ENCODE measurements at regions not wholly inside any gene's neighbourhood (a gene's known extent, or its start where the extent isn't known, plus 50 kb on each side); places are given as distances from the start of the nearest gene placed in this dataset.
A peak's percentile ranks its signal among the peaks of the same experiment; 100 is the strongest.

DNA sequence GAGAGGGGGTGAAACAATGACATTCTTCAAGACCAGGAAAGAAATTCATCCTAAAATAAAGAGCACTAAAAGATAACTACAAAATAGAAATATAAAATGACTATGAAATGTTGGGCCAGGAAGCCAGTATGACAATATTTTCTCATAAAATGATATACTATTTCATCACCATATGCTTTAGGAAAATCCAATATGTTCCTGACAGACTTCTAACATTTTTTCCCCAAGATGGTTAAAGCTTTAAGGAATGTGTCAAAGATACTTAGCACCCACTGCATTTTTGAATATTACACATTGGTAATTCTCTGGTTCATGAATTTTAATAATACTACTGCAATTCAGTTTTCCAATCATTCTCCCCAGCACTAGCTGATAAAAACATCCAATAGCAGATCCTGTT is 87.7 kb upstream of the PLEKHG7 start:
- no peak for DNase-seq (ENCODE audit: low read depth in 2 of 2)

DNA sequence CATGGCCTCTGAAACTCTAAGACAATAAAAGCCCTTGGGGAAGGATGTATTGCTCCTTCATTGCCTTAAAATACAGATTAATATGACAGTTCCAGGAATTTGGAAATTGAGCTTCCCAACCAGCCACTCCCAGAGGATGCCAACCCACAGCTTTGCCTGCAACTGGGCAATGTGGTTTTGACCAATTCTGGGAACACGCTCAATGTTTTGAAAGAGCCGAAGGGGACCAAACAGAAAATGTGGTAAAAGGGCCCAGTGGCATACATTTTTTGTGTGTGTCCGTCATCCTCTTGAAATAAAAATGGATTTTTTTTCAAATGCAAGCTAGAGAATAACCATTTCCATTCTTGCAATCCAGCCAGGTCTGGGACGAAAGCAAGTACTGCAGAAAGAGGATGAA is 88.3 kb upstream of the PLEKHG7 start:
- DNase-seq (ENCODE audit: low read depth in 2 of 2), result no peak

DNA sequence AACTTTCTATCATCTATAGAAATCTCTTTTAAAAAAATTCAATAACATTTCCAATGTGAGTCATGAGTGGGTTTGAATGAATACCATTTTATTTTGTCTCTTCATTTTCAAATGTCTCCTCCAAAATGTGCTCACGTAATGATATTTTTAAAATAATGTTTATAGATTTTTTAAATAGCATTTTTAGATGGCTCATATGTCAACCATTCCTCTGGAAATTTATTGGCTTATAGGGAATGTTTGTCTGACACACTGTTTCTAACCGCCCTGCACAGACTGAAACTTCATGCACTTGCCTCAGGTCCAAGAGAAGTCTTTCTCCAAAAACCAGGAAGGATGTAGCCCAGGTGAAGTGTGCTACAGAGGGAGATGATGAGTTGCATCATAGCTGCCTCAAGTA is 88.8 kb upstream of the PLEKHG7 start:
- no peak for DNase-seq (ENCODE audit: low read depth in 2 of 2)

DNA sequence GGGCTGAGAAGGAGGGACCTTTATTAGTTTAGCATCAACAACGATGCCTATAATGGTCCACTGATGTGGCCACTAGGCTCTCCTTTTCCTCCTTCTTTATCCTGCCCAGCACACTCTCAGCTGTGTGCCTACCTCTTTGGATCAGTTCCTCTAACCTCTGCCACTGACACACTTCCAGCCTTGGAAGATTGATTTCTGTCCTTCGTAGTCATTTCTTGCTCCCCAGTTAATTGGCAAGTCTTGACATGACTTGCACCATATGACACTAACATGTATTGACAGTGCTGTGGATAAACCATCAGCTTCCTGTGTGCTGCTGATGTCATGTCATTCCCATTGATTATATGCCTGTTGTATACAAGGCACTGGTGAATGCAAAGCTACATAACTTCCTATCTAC is 90.2 kb upstream of the PLEKHG7 start:
- no peak for DNase-seq (ENCODE audit: low read depth in 2 of 2)

DNA sequence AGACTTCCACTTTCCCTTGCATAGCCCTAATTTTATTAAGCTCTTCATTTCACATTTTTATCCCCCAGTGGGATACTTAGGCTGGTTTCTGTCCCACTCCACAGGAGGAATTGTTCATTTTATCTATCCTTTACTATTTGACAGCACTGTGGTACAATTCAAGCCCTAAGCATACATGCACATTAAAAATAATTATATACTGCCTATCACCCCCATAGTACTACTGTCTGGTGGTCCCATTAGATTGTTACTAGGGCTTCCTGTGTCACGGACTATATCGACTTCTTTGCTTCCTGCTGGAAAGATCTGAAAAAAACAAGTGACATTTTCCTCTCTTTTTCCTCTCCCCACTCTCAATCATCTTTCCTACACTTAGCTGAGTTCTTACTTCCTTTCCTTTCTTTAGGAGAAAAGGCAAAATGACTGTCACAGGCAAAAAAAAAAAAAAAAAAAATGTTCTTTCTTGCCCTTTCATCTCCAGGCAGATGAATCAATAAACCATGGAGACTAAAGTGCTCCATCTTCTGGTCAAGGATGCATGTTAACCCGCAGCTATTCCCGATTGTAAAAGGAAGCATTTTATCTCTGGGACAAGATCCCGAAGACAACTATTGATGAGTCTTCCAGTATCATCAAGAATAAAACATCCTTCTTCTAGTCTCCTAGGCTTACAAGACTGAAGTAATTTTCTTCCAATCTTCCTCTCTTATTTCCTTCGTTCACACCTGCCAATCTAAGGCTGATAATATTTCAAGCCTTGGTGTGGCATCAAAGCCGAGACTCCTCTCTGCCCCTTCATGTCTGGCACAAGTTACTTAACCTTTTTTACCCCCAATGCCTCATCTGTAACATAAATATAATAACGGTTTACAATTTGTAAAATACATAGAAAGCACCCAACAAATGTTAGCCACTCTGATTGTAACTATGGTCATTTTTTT is 94.4 kb upstream of the PLEKHG7 start:
- no peak for DNase-seq (ENCODE audit: low read depth in 2 of 2)

DNA sequence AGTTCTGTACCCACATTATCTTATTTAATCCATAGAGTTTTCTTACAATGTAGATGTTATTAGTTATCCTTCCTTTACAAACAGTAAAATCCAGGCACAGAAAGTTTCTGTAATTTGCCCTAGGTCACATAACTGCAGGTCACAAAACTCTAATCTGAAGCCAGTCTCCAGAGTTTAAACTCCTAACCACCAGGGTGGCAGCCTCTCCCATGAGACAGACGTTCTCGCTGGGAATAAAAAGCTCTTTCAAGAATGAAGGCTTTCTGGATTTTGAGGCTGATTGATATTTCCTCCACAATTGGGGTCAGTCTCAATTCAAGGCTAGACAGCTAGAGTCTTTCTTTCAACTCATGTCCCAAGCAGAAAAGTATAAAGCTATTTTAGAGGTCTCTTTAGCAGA is 95.8 kb upstream of the PLEKHG7 start:
- no peak for DNase-seq (ENCODE audit: low read depth in 2 of 2)

DNA sequence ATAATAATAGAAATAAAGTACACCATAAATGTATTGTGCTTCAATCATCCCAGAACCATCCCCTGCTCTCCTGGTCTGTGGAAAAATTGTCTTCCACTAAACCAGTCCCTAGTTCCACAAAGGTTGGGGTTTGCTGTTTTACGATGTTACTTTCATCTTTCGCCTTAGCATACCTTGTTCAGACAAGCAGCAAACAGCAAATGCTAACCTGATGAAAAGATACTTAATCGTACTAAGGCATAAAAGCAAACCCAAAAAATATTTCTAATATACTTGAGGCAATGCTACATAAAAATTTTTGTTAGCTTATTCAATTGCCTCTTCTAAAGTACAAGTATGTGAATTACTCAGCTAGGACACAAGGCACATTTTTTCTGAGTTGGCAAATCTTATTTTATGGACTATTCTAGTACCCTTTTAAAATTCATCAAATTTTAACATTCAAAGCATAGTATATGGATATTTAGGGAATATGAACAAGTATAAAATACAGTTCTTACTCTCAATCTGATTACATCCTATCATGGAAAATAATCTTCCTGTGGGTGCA is 97.1 kb upstream of the PLEKHG7 start:
- no peak for DNase-seq (ENCODE audit: low read depth in 2 of 2)

DNA sequence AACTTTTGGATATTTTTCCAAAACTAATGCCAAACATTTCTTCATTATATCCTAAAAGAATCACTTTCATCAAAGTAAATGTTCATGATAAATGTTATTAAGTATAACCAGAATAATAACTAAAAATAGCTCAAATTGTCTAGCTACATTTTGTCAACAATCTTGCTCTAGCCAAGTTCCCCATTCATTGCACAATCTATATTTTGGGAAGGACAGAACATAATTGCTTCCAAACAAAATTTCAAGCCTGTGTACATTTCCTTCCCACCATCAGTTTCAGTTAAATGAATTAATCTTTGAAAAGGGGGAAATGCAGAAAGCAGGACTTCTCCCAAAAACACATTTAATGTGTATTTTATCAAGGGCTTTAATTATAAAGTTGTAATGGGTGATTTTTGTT is 98.0 kb upstream of the PLEKHG7 start:
- no peak for DNase-seq (ENCODE audit: low read depth in 2 of 2)

DNA sequence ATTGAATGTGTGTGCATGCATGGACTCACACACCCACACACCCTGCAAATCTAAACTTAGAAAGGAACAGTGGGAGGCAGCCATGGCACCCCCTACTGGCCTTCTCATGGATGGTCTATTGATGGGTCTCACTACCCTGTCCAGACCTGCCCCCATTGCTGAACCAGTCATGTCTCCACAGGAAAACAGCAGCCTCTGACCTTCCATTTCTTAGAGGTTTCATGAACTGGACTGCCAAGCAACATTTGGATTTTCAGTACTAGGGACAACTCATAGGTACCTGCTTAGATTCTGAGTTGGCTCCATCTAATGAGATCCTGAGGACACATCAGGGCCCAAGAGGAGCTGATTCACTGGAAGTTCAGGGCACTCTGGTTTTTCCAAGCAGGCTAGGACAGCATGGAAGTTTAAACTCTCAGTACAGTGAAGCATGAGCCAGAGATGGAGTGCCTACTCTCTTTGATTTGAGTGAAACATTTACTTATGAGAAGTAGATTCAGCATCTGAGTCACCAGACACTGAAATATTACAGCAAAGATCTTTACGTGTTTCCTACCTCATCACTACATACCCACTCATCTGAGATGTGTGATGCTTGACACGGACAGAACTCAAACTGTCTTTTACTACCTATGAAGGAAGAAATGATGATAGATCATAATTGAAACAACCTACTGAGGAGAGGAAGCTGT is 98.9 kb upstream of the PLEKHG7 start:
- DNase-seq (ENCODE audit: low read depth in 2 of 2), result peak in 1 of 2 donors; percentile 12

DNA sequence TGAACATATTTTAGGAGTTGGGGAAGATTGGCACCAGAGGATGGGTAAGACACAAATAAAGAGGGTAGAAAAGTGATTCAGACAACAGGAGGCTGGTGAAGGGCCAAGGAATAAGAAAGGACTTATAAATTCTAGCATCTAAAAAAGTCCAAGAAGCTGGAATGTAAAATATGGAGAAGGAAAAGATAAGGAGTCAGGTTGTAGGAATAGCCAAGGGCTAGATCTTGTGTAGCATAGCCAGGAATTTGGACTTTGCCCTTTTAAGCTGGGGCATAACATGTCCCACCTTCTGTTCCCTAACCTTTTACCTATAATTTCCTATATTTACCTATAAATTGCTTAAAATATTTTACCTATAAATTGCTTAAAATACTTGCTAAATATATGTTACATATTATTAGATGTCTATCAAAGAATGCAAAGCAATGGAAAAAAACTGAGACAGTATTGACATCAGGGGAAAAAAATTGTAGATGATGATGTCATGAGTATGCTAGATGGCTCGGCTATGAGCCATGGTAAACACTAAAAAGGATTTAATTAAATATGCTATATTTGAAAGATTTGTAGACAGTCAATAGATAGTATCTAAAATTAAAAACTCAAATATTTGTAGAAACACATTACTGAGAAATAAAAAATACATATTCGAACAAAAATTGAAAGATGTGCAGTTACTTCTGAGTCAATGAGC is 99.7 kb upstream of the PLEKHG7 start:
- DNase-seq (ENCODE audit: low read depth in 2 of 2), result no peak

DNA sequence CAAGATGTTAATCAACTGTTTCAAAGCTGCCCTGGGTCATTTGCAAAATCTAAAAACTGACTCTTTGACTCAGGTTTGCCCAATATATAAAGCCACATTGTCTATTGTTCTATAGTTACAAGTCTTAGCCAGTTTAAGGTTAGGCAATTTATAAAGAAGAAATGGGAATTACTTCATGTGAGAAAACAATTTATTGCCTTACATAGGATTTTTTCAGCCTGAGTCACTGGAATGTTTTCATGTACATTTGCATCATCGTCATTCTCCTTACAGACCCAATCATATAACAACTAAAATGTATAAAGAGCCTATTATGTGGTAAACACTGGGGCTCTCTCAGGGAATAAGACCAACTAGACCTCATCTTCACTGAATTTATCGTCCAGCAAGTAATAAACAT is 100.3 kb upstream of the PLEKHG7 start:
- no peak for DNase-seq (ENCODE audit: low read depth in 2 of 2)

DNA sequence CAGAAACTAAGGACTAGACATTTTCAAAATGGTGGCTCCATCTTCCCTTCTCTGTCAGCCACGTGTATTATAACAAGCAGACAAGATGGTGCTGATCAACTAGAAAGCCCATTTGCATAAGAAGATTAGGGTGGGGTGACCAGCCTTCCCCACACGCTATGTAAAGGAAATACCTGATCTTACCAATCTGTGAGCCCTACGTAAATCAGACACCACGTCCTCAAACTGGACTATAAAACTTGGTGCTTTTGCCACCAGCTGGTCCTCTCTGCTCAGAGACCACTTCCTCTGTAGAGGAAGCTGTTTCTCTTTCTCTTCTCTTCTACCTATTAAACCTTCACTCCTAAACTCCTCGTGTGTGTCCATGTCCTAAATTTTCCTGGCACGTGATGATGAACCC is 101.1 kb upstream of the PLEKHG7 start:
- DNase-seq (ENCODE audit: low read depth in 2 of 2), result no peak

DNA sequence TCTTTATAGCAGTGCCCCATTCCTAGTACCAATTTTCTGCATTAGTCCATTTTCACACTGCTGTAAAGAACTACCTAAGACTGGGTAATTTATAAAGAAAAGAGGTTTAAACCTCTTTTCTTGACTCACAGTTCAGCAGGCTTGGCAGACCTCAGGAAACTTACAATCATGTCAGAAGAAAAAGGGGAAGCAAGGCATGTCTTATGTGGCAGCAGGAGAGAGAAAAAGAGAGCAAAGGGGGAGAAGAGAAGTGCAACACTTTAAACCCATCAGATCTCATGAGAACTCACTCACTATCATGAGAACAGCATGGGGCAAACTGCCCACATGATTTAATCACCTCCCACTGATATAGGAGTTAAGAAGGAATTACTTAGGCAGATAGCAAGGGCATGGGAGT is 101.6 kb upstream of the PLEKHG7 start:
- no peak for DNase-seq (ENCODE audit: low read depth in 2 of 2)

DNA sequence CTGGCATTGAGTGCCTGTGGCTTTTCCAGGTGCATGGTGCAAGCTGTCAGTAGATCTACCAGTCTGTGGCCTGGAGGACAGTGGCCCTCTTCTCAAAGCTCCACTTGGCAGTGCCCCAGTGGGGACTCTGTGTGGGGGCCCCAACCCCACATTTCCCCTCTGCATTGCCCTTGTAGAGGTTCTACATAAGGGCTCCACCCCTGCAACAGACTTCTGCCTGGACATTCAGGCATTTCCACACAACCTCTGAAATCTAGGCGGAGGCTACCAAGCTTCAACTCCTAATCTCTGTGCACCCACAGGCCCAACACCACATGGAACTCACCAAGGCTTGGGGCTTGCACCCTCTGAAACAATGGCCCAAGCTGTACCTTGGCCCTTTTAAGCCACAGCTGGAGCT is 102.7 kb upstream of the PLEKHG7 start:
- DNase-seq (ENCODE audit: low read depth in 2 of 2), result no peak

DNA sequence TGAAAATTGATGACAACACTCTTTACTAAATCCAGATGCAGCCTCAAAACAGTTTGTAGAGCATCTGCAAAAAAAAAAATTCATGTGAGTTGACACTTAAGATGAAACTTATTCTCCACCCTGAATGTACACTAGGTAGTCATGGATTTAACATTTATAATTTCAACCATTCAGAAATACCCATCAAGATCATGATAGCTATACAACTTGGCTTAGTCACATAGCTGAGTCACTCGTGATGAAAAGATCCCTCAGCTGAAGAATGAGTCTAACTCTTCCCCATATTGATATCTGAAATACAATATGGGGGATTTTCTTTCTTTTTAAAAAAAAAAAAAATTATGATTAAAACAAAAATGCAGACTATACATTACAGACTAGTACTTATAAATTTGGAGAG is 104.8 kb upstream of the PLEKHG7 start:
- DNase-seq (ENCODE audit: low read depth in 2 of 2), result peak in 1 of 2 donors; percentile 22

DNA sequence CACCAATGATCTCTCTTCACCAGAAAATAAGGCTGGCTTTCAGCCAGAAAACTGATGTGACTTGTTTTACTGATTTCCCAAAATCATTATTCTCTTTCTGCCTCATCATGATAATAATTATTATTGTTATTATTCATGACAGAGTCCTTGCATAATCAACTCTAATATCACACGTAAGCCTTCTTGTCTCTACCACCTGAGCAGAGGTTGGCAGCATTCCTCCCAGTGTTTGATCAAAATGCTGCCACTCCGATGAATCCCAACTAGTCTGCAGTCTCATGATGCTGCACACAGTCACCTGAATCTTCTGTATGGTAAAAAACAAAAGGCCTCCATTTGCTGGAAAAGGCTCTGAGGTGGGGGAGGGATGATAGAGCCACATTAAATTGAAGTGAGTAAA is 105.7 kb upstream of the PLEKHG7 start:
- no peak for DNase-seq (ENCODE audit: low read depth in 2 of 2)

DNA sequence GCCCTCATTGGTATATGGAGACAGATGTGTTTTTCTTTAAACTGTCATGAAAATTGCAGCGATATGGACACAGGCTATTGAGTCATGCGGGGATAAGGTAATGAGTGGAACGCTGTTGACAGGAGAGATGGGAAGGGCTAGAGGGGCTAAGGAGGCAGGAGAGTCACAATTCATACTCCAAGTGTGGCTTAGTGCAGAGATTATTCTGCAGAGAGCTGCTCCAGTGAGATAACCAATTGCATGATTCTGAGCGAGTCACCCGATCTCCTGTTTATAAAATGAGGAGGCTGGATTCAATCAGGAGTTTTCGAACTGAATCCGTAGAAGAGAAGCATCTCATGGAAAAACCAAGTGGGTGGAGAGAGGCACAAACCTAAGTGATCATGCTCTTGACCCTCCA is 106.4 kb upstream of the PLEKHG7 start:
- DNase-seq (ENCODE audit: low read depth in 2 of 2), result no peak

DNA sequence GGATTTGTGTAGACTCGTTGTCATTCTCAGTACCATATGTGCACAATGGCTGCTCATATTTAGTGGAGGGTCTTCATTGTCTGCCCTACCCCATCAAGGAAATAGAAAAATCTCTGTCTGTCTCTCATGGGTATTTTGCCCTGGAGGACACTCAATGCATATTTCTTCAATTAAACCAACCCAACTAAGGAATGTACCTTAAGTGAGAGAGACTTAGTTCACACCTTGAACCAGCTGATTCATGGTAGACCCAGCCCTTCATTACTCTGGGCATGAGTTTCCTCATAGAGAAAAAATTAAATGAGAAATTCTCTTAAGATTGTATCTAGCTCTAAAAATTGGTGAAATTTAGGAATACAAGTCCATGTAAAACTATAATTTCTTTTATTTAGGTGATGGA is 107.1 kb upstream of the PLEKHG7 start:
- no peak for DNase-seq (ENCODE audit: low read depth in 2 of 2)

DNA sequence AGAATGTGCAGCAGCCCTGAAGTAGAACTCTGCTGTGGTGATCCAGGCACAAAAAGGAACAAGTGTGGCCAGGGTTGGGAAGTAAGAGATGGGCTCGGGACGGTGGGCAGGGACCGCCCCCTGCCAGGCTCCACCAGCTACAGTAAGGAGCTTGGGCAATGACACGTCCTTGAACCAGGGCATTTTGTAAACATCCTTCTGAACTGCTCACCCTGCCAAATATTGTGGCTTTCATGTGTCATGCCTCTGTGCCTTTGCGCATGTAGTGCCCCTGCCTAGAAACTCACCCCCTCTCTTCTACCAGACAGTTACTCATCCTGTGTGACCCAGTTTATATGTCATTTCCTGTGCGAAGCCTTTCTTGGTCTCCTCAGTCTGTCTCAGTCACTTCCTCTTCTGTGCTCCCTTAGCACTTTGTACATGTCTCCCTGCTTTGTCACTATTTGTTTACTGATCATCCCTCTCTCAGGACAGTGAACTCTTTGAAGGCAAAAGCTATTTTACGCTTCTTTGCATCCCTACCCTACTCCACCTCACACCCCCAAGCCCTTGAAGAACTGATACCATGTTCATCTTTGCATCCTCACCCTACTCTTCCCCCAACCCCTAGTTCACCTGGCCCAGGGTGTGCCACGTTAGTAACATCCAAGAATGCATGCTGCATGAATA is 108.9 kb upstream of the PLEKHG7 start:
- peak; percentile 65 to 73 for DNase-seq (ENCODE audit: low read depth in 2 of 2)

DNA sequence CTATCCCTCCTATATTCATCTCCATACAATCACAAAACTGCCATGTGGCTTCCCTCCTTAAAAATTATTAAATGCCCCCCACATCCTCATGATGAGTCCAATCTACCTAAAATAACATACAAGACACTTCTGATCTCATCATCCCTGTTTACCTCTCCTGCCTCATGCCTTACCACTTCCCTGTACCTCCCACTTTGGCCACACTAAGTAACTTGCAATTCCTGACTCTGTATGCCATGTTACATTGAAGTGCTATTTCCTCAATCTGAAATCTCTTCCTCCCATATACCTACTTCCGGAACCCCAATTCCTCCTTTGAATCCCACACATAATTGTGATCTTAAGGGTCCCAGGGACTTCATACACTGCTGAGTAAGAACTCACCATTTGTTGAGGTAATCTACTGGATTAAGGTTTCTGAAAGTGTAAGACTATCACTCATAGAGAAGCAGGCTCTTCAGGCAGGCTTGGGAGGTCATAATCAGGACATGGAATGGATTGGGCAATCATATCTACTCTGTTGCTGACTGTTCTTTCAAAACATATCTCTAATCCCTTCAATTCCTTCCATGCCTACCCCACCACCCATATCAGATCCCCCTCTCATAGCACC is 117.6 kb upstream of the PLEKHG7 start:
- DNase-seq (ENCODE audit: low read depth in 2 of 2), result no peak

DNA sequence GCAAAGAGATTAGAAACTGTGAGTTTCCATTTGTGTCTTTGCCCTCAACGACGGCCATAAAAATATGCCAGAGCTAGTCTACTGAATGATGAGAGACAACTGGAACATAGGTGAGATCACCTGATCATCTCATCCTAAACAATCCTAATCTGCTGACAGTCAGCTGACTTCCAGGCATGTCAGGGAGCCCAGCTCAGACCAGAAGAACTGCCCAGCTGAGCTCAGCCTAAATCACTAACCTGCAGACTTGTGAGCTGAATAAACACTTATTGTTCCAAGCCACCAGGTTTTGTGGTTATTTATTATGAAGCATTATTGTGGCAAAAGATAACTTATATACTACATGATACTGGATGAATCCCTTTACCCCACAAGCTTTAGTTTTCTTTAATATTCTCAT is 118.9 kb upstream of the PLEKHG7 start:
- DNase-seq (ENCODE audit: low read depth in 2 of 2), result no peak
